ENCODE measurements at regions not wholly inside any gene's neighbourhood (a gene's known extent, or its start where the extent isn't known, plus 50 kb on each side); places are given as distances from the start of the nearest gene placed in this dataset.

GRCh38 chr15:38920966-38921365 is 356.4 kb upstream of the RASGRP1 start:
- no peak overlapping the region for H3K4me3 ChIP-seq (ENCODE audit: low read length)
- no peak for ATAC-seq
- WGBS = 93% methylated on average over 2 of the region's 2 CpGs

GRCh38 chr15:38921471-38921870 is 356.9 kb upstream of the RASGRP1 start:
- ATAC-seq = no peak
- no peaks in the 10 kb centered on the region for H3K27me3 ChIP-seq (ENCODE audit: control insufficient read depth, insufficient read depth)
- 46% methylated on average over 2 of the region's 2 CpGs for WGBS
- no peak for DNase-seq
- no peaks in the 10 kb centered on the region for H3K4me1 ChIP-seq (ENCODE audit: control insufficient read depth, insufficient read depth, low read length)
- intact Hi-C loops (cut with DNase I) = no loop called here
- no peaks in the 10 kb centered on the region for H3K9me3 ChIP-seq (ENCODE audit: control insufficient read depth, low read length)
- no peak overlapping the region for H3K4me3 ChIP-seq (ENCODE audit: low read length)
- H3K27ac ChIP-seq (ENCODE audit: low read length) = no peak overlapping the region

More at GRCh38 chr15:38920966-38921365, 356.4 kb upstream of the RASGRP1 start:
- no peak for DNase-seq
- Histone ChIP-seq H3K27me3 (ENCODE audit: control insufficient read depth, insufficient read depth) (no peaks in the 10 kb centered on the region), H3K27ac (ENCODE audit: low read length) (no peak overlapping the region), H3K9me3 (ENCODE audit: control insufficient read depth, low read length) (no peaks in the 10 kb centered on the region), H3K4me1 (ENCODE audit: control insufficient read depth, insufficient read depth, low read length) (no peaks in the 10 kb centered on the region)
- intact Hi-C loops (cut with DNase I) = no loop called here

GRCh38 chr15:38928431-38928830 is 363.8 kb upstream of the RASGRP1 start:
- Histone ChIP-seq H3K9me3 (ENCODE audit: control insufficient read depth, low read length) (no peaks in the 10 kb centered on the region), H3K27ac (ENCODE audit: low read length) (no peak overlapping the region), H3K4me1 (ENCODE audit: control insufficient read depth, insufficient read depth, low read length) (no peaks in the 10 kb centered on the region), H3K27me3 (ENCODE audit: control insufficient read depth, insufficient read depth) (no peaks in the 10 kb centered on the region), H3K4me3 (ENCODE audit: low read length) (no peak overlapping the region)
- DNase-seq (no peak), ATAC-seq (no peak)
- intact Hi-C loops (cut with DNase I) = no loop called here
- WGBS = 61% methylated on average over 1 of the region's 1 CpG

GRCh38 chr15:38930851-38931572 is 366.4 kb upstream of the RASGRP1 start:
- intact Hi-C loops (cut with DNase I) = no loop called here
- ATAC-seq (no peak), DNase-seq (no peak)
- 95% methylated on average over 9 of the region's 9 CpGs for WGBS
- Histone ChIP-seq H3K27me3 (ENCODE audit: control insufficient read depth, insufficient read depth) (no peaks in the 10 kb centered on the region), H3K9me3 (ENCODE audit: control insufficient read depth, low read length) (no peaks in the 10 kb centered on the region), H3K27ac (ENCODE audit: low read length) (no peak overlapping the region), H3K4me3 (ENCODE audit: low read length) (no peak overlapping the region), H3K4me1 (ENCODE audit: control insufficient read depth, insufficient read depth, low read length) (no peaks in the 10 kb centered on the region)

- Histone ChIP-seq H3K27me3 (ENCODE audit: control insufficient read depth, insufficient read depth) (no peaks in the 10 kb centered on the region), H3K27ac (ENCODE audit: low read length) (no peak overlapping the region), H3K4me1 (ENCODE audit: control insufficient read depth, insufficient read depth, low read length) (no peaks in the 10 kb centered on the region), H3K9me3 (ENCODE audit: control insufficient read depth, low read length) (no peaks in the 10 kb centered on the region), H3K4me3 (ENCODE audit: low read length) (no peak overlapping the region)
- intact Hi-C loops (cut with DNase I) = no loop called here
- ATAC-seq (no peak), DNase-seq (peak in 1 of 3 donors; percentile 38)
- WGBS = 43% methylated on average over 6 of the region's 6 CpGs
Observed at GRCh38 chr15:38941399-38941953, 376.9 kb upstream of the RASGRP1 start.

- DNase-seq = no peak
- intact Hi-C loops (cut with DNase I) = no loop called here
Observed at GRCh38 chr15:38944536-38944935, 379.9 kb upstream of the RASGRP1 start.

GRCh38 chr15:38945551-38946298 is 381.1 kb upstream of the RASGRP1 start:
- WGBS = 73% methylated on average over 5 of the region's 5 CpGs
- H3K4me3 ChIP-seq (ENCODE audit: low read length) = no peak overlapping the region
- ATAC-seq = no peak
- no peak overlapping the region for H3K27ac ChIP-seq (ENCODE audit: low read length)
- no peak for DNase-seq
- no peaks in the 10 kb centered on the region for H3K9me3 ChIP-seq (ENCODE audit: control insufficient read depth, low read length)
- H3K27me3 ChIP-seq (ENCODE audit: control insufficient read depth, insufficient read depth) = no peaks in the 10 kb centered on the region
- intact Hi-C loops (cut with DNase I) = no loop called here
- no peaks in the 10 kb centered on the region for H3K4me1 ChIP-seq (ENCODE audit: control insufficient read depth, insufficient read depth, low read length)

More at GRCh38 chr15:38944536-38944935, 379.9 kb upstream of the RASGRP1 start:
- no peak for ATAC-seq
- Histone ChIP-seq H3K27ac (ENCODE audit: low read length) (no peak overlapping the region), H3K27me3 (ENCODE audit: control insufficient read depth, insufficient read depth) (no peaks in the 10 kb centered on the region), H3K9me3 (ENCODE audit: control insufficient read depth, low read length) (no peaks in the 10 kb centered on the region), H3K4me1 (ENCODE audit: control insufficient read depth, insufficient read depth, low read length) (no peaks in the 10 kb centered on the region), H3K4me3 (ENCODE audit: low read length) (no peak overlapping the region)

GRCh38 chr15:38954090-38954489 is 389.5 kb upstream of the RASGRP1 start:
- Histone ChIP-seq H3K4me1 (ENCODE audit: control insufficient read depth, insufficient read depth, low read length) (no peaks in the 10 kb centered on the region), H3K9me3 (ENCODE audit: control insufficient read depth, low read length) (no peaks in the 10 kb centered on the region), H3K27ac (ENCODE audit: low read length) (no peak overlapping the region), H3K27me3 (ENCODE audit: control insufficient read depth, insufficient read depth) (no peaks in the 10 kb centered on the region), H3K4me3 (ENCODE audit: low read length) (no peak overlapping the region)
- intact Hi-C loops (cut with DNase I) = no loop called here
- WGBS = 88% methylated on average over 3 of the region's 3 CpGs
- ATAC-seq (no peak), DNase-seq (no peak)

- DNase-seq (no peak), ATAC-seq (no peak)
- intact Hi-C loops (cut with DNase I) = no loop called here
- no peak overlapping the region for H3K4me3 ChIP-seq (ENCODE audit: low read length)
- H3K9me3 ChIP-seq (ENCODE audit: control insufficient read depth, low read length) = no peaks in the 10 kb centered on the region
- no peaks in the 10 kb centered on the region for H3K27me3 ChIP-seq (ENCODE audit: control insufficient read depth, insufficient read depth)
- H3K27ac ChIP-seq (ENCODE audit: low read length) = no peak overlapping the region
- WGBS = 45% methylated on average over 2 of the region's 2 CpGs
- H3K4me1 ChIP-seq (ENCODE audit: control insufficient read depth, insufficient read depth, low read length) = no peaks in the 10 kb centered on the region
Observed at GRCh38 chr15:38961456-38961855, 396.8 kb upstream of the RASGRP1 start.

- intact Hi-C loops (cut with DNase I) = no loop called here
- no peaks in the 10 kb centered on the region for H3K4me1 ChIP-seq (ENCODE audit: control insufficient read depth, insufficient read depth, low read length)
- H3K27me3 ChIP-seq (ENCODE audit: control insufficient read depth, insufficient read depth) = no peaks in the 10 kb centered on the region
- H3K4me3 ChIP-seq (ENCODE audit: low read length) = no peak overlapping the region
- DNase-seq (no peak), ATAC-seq (peak in 1 of 2 donors; percentile 45)
- 45% methylated on average over 2 of the region's 2 CpGs for WGBS
- H3K9me3 ChIP-seq (ENCODE audit: control insufficient read depth, low read length) = no peaks in the 10 kb centered on the region
- no peak overlapping the region for H3K27ac ChIP-seq (ENCODE audit: low read length)
Observed at GRCh38 chr15:38961931-38962330, 397.3 kb upstream of the RASGRP1 start.

GRCh38 chr15:38972831-38973230 is 408.2 kb upstream of the RASGRP1 start:
- 89% methylated on average over 4 of the region's 4 CpGs for WGBS
- intact Hi-C loops (cut with DNase I) = no loop called here

More at GRCh38 chr15:38972831-38973230, 408.2 kb upstream of the RASGRP1 start:
- ATAC-seq = no peak
- Histone ChIP-seq H3K27ac (ENCODE audit: low read length) (no peak overlapping the region), H3K4me3 (ENCODE audit: low read length) (no peak overlapping the region), H3K9me3 (ENCODE audit: control insufficient read depth, low read length) (no peaks in the 10 kb centered on the region), H3K4me1 (ENCODE audit: control insufficient read depth, insufficient read depth, low read length) (no peaks in the 10 kb centered on the region), H3K27me3 (ENCODE audit: control insufficient read depth, insufficient read depth) (no peaks in the 10 kb centered on the region)
- no peak for DNase-seq
